ENCODE measurements at regions not wholly inside any gene's neighbourhood (a gene's known extent, or its start where the extent isn't known, plus 50 kb on each side); places are given as distances from the start of the nearest gene placed in this dataset.

DNA sequence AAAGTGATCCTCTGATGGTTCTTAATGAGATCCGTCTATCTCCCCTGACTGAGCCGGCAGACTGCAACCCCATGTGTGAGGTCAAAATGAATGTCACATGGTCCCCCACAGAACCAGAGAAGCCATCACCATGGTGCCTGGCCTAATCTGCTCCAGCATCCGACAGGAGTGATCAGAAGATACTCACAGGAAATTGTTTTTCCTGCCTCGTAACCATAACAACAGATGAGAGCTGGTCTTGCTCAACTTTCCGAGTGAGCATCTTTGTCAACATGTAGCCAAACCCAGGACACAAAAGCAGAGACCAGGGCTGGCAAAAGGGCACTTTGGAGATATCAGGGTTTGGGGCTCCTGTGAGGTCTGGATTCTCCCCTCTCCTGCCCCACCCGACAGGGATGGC is 72.1 kb upstream of the C14orf180 start:
- no peak overlapping the region for H3K27ac ChIP-seq (ENCODE audit: low read depth, low read length)
- H3K79me2 ChIP-seq (ENCODE audit: control insufficient read depth, insufficient read depth, low read length, unreplicated experiment): no peaks in the 10 kb centered on the region
- peaks cover 70% of the 10 kb centered on the region for H3K27me3 ChIP-seq (ENCODE audit: insufficient read depth, low read length)
- no peaks in the 10 kb centered on the region for H3K36me3 ChIP-seq (ENCODE audit: insufficient read depth, low read length)
- no peak overlapping the region for H2AFZ ChIP-seq (ENCODE audit: low read length, unreplicated experiment)
- H3K4me1 ChIP-seq (ENCODE audit: control insufficient read depth, insufficient read depth, low read length, unreplicated experiment): no peaks in the 10 kb centered on the region
- no peak overlapping the region for H3K4me3 ChIP-seq (ENCODE audit: low read depth, low read length)

- Histone ChIP-seq H3K79me2 (ENCODE audit: control insufficient read depth, insufficient read depth, low read length, unreplicated experiment) (no peaks in the 10 kb centered on the region), H3K27me3 (ENCODE audit: insufficient read depth, low read length) (peaks cover 68% of the 10 kb centered on the region), H3K27ac (ENCODE audit: low read depth, low read length) (no peak overlapping the region), H2AFZ (ENCODE audit: low read length, unreplicated experiment) (no peak overlapping the region), H3K4me1 (ENCODE audit: control insufficient read depth, insufficient read depth, low read length, unreplicated experiment) (no peaks in the 10 kb centered on the region), H3K4me3 (ENCODE audit: low read depth, low read length) (no peak overlapping the region), H3K36me3 (ENCODE audit: insufficient read depth, low read length) (no peaks in the 10 kb centered on the region)
Observed at GRCh38 chr14:104509673-104510072, 69.9 kb upstream of the C14orf180 start.

GRCh38 chr14:104510216-104510615 is 69.3 kb upstream of the C14orf180 start:
- Histone ChIP-seq H3K79me2 (ENCODE audit: control insufficient read depth, insufficient read depth, low read length, unreplicated experiment) (no peaks in the 10 kb centered on the region), H3K4me3 (ENCODE audit: low read depth, low read length) (no peak overlapping the region), H2AFZ (ENCODE audit: low read length, unreplicated experiment) (no peak overlapping the region), H3K27me3 (ENCODE audit: insufficient read depth, low read length) (peaks cover 65% of the 10 kb centered on the region), H3K4me1 (ENCODE audit: control insufficient read depth, insufficient read depth, low read length, unreplicated experiment) (no peaks in the 10 kb centered on the region), H3K36me3 (ENCODE audit: insufficient read depth, low read length) (no peaks in the 10 kb centered on the region), H3K27ac (ENCODE audit: low read depth, low read length) (no peak overlapping the region)

GRCh38 chr14:104510794-104511611 is 68.6 kb upstream of the C14orf180 start:
- Histone ChIP-seq H3K79me2 (ENCODE audit: control insufficient read depth, insufficient read depth, low read length, unreplicated experiment) (no peaks in the 10 kb centered on the region), H3K36me3 (ENCODE audit: insufficient read depth, low read length) (no peaks in the 10 kb centered on the region), H2AFZ (ENCODE audit: low read length, unreplicated experiment) (no peak overlapping the region), H3K4me1 (ENCODE audit: control insufficient read depth, insufficient read depth, low read length, unreplicated experiment) (no peaks in the 10 kb centered on the region), H3K4me3 (ENCODE audit: low read depth, low read length) (no peak overlapping the region), H3K27ac (ENCODE audit: low read depth, low read length) (no peak overlapping the region), H3K27me3 (ENCODE audit: insufficient read depth, low read length) (peaks cover 60% of the 10 kb centered on the region)

DNA sequence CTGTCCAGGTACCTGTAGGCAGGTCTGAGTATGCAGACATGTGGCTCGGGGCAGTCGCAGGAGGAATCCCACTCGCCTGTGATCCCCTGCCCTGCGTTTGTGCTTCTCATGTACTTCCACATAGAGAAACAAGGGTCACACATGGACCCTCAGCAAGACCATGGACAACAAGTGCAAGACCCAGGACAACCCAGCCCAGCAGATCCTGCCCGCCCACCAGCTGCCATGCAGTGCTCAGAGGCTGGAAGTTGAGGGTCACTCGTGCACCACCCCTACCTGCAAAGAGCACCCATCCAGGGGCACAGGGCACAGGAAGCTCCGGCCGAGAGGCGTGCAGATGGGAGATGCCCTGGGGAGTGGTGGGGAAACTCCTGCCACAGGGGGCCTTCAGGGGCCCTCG is 67.5 kb upstream of the C14orf180 start:
- Histone ChIP-seq H3K36me3 (ENCODE audit: insufficient read depth, low read length) (no peaks in the 10 kb centered on the region), H2AFZ (ENCODE audit: low read length, unreplicated experiment) (no peak overlapping the region), H3K27ac (ENCODE audit: low read depth, low read length) (no peak overlapping the region), H3K79me2 (ENCODE audit: control insufficient read depth, insufficient read depth, low read length, unreplicated experiment) (no peaks in the 10 kb centered on the region), H3K4me3 (ENCODE audit: low read depth, low read length) (no peak overlapping the region), H3K27me3 (ENCODE audit: insufficient read depth, low read length) (peaks cover 57% of the 10 kb centered on the region), H3K4me1 (ENCODE audit: control insufficient read depth, insufficient read depth, low read length, unreplicated experiment) (no peaks in the 10 kb centered on the region)

DNA sequence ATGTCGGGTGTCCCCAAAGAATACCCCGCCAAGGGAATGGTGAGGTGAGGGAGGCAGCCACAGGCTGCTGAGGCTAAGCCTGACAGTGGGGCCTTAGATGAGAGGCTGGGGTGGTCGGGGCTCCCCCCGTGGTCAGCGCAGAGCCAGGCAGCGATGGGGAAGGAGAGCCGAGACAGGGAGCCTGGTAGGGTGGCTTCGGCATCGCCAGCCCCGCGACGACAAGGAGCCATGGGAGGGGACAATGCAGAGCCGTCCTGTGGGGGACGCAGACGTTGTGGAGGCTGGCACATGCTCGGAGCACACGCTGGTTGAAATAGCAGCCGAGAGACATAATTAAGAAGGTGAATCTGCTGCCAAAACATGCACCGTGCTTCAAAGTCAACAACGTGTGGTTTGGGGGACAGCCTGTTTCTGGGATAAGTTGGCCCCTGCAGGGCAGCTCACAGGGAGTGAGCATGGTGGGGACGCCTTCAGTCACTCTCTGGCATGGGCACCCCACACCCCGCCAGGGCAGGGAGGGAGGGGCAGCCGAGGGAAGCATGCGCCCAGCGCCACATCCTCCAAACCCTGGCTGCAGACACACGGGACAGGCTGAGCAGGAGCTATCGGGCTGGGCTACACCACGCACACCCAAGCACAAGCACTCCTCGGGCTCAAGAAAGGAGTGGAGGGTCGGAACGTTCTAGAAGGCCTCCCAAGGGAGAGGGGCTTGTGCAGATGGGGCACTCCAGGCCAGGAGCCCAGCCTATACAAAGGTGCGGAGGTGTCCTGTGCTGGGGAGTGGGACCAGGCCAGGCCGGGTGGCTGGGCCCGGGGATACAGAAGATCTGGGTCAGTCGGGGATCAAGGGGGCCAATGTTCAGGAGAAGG is 66.6 kb upstream of the C14orf180 start:
- H3K4me3 ChIP-seq (ENCODE audit: low read depth, low read length): no peak overlapping the region

DNA sequence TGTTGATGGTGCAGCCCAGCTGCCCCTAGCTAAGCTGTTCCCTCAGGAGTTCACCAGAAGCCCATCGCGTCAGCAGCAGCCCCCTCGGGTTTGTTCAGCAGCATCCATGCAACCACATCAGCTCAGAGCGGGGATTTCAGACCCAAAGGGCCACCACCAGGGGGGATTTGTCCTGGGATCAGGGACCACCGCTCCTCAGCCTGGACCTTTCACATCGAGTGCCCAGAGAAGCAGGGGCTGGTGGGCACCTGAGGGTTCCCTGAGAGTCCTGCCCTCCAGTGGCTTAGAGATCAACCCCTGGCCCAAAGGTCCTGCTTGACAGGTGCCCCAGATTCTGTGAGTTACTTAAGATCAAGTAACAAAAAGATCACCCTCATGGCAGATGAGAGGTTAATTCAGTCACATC is 65.9 kb upstream of the C14orf180 start:
- H3K27me3 ChIP-seq (ENCODE audit: insufficient read depth, low read length): peaks cover 41% of the 10 kb centered on the region
- H3K4me1 ChIP-seq (ENCODE audit: control insufficient read depth, insufficient read depth, low read length, unreplicated experiment): no peaks in the 10 kb centered on the region
- no peaks in the 10 kb centered on the region for H3K36me3 ChIP-seq (ENCODE audit: insufficient read depth, low read length)
- H3K27ac ChIP-seq (ENCODE audit: low read depth, low read length): no peak overlapping the region
- no peaks in the 10 kb centered on the region for H3K79me2 ChIP-seq (ENCODE audit: control insufficient read depth, insufficient read depth, low read length, unreplicated experiment)
- no peak overlapping the region for H2AFZ ChIP-seq (ENCODE audit: low read length, unreplicated experiment)
- H3K4me3 ChIP-seq (ENCODE audit: low read depth, low read length): no peak overlapping the region

More for the DNA sequence above, 66.6 kb upstream of the C14orf180 start:
- Histone ChIP-seq H3K27me3 (ENCODE audit: insufficient read depth, low read length) (peaks cover 47% of the 10 kb centered on the region), H3K27ac (ENCODE audit: low read depth, low read length) (no peak overlapping the region), H3K79me2 (ENCODE audit: control insufficient read depth, insufficient read depth, low read length, unreplicated experiment) (no peaks in the 10 kb centered on the region), H2AFZ (ENCODE audit: low read length, unreplicated experiment) (no peak overlapping the region), H3K4me1 (ENCODE audit: control insufficient read depth, insufficient read depth, low read length, unreplicated experiment) (no peaks in the 10 kb centered on the region), H3K36me3 (ENCODE audit: insufficient read depth, low read length) (no peaks in the 10 kb centered on the region)

GRCh38 chr14:104514156-104514848 is 65.3 kb upstream of the C14orf180 start:
- H3K27me3 ChIP-seq (ENCODE audit: insufficient read depth, low read length): peaks cover 37% of the 10 kb centered on the region
- no peak overlapping the region for H3K4me3 ChIP-seq (ENCODE audit: low read depth, low read length)
- H2AFZ ChIP-seq (ENCODE audit: low read length, unreplicated experiment): no peak overlapping the region
- H3K4me1 ChIP-seq (ENCODE audit: control insufficient read depth, insufficient read depth, low read length, unreplicated experiment): no peaks in the 10 kb centered on the region
- no peaks in the 10 kb centered on the region for H3K79me2 ChIP-seq (ENCODE audit: control insufficient read depth, insufficient read depth, low read length, unreplicated experiment)
- no peak overlapping the region for H3K27ac ChIP-seq (ENCODE audit: low read depth, low read length)
- H3K36me3 ChIP-seq (ENCODE audit: insufficient read depth, low read length): no peaks in the 10 kb centered on the region

DNA sequence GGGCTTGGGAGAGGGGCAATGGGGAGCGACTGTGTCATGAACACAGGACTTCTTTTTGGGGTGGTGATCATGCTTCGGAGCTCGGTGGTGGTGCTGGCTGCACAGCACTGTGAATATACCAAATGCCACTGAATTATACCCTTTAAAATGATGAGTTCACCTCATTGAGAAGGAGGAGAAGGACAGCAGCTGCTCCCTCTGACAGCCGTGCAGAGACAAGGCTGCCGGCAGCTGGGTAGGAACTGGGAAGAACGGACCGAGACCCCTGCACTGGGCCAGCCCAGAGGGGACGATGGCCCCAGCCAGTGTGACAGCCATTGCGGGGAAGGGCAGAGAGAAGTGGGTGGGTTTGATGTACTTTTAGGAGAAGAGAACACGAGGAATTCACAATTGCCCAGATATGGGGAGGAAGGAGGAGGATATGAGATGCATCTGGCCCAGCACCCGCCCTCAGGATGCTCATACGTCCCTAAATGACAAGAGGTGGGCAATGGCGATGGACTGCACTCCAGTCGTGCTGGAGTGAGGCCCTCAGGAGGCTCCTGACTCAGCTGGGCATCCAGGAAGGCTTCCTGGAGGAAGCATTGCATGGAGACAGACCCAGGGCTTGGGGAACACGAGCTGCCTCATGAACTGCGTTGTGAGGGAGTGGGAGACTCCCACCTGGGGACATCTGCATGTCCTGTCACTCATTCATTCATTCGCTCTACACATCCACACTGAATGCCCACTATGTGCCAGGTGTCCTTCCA is 64.3 kb upstream of the C14orf180 start:
- H3K36me3 ChIP-seq (ENCODE audit: insufficient read depth, low read length): no peaks in the 10 kb centered on the region
- H3K27me3 ChIP-seq (ENCODE audit: insufficient read depth, low read length): peaks cover 37% of the 10 kb centered on the region
- H3K79me2 ChIP-seq (ENCODE audit: control insufficient read depth, insufficient read depth, low read length, unreplicated experiment): no peaks in the 10 kb centered on the region
- no peak overlapping the region for H3K4me3 ChIP-seq (ENCODE audit: low read depth, low read length)
- H3K4me1 ChIP-seq (ENCODE audit: control insufficient read depth, insufficient read depth, low read length, unreplicated experiment): no peaks in the 10 kb centered on the region
- no peak overlapping the region for H3K27ac ChIP-seq (ENCODE audit: low read depth, low read length)
- no peak overlapping the region for H2AFZ ChIP-seq (ENCODE audit: low read length, unreplicated experiment)

Measured in ACC112 (cell line).